ENCODE measurements at regions not wholly inside any gene's neighbourhood (a gene's known extent, or its start where the extent isn't known, plus 50 kb on each side); places are given as distances from the start of the nearest gene placed in this dataset.

DNA sequence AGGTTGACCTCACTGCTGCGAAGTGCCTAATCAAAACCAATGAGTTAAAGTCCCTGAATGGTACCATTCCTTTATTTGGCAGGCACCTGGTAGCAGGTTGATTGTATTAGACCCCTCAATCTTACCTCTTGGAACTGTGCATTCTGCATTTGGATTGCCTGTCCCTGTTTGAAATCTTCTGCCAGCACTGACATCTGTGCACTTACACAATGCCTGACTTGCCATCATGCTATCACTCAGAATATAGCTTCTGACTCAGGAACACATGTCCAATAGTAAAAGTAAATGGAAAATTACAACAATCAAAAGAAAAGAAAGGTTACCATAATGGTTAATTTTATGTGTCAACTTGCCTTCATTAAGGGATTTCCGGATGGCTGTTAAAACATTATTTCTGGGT lies 366.0 kb upstream of the PDGFD start:
- no peak for DNase-seq (ENCODE audit: low spot score)

DNA sequence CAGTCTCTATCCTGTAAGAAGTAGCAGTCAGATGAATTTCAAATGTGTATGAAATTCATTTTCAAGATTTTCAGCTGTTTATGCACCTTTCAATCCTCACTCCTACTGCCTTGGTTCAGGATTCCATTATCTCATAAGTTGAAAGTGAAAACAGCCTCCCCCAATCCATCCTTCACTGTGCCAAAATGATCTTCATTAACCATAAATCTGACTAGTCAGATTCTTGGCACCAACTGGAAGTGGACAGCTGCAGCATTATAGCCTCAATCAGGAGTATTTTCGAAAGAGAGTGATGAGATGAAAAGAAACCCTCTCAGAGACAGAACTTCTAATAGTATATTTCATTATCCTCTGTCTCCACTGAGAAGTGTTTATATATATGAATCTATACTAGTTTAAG lies 365.3 kb upstream of the PDGFD start:
- no peak for DNase-seq (ENCODE audit: low spot score)

DNA sequence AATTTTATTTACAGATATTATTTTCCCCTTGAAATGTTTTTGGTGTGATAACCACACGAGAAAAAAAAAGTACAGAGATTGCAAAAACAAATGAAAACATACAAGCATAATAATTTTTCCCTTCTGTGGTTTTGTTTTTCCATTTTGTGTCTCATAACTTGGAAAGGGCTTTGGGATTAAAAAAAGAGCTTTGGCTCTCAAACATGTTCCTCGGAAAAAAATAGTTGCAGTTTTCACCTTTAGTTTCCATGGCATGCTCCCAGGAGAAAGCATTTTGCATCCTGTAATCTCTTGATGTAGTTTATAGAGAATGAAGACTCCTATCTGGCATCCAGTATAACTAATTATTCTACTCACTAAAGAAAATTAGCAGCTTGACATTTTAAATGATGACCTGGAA lies 362.1 kb upstream of the PDGFD start:
- DNase-seq (ENCODE audit: low spot score), result no peak

- no peak for DNase-seq (ENCODE audit: low spot score)
These were observed 361.5 kb upstream of the PDGFD start for GRCh38 chr11:104525416-104525815.

- no peak for DNase-seq (ENCODE audit: low spot score)
These were observed 360.3 kb upstream of the PDGFD start for GRCh38 chr11:104524254-104524653.

- DNase-seq (ENCODE audit: low spot score), result no peak
These were observed 359.7 kb upstream of the PDGFD start for GRCh38 chr11:104523611-104524010.

- no peak for DNase-seq (ENCODE audit: low spot score)
These were observed 358.7 kb upstream of the PDGFD start for GRCh38 chr11:104522650-104523049.

DNA sequence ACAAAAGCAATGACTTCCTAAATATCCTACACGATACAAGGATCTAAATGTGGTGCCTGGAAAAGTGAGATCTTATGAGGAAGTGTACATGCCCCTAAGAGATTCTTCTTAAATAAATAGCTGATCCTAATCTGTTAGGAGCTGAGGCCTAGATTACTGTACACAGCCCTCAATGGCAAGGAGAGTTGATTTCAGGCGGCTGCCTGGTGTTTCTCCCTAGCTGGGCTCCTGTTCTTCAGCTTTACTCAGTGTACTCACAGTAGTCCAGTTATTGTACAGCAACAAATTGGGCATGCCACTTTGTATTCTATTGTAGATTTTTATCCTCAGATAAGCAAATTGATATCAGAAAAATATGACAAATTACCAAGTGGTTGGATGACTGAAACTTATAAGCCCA lies 358.2 kb upstream of the PDGFD start:
- no peak for DNase-seq (ENCODE audit: low spot score)

DNA sequence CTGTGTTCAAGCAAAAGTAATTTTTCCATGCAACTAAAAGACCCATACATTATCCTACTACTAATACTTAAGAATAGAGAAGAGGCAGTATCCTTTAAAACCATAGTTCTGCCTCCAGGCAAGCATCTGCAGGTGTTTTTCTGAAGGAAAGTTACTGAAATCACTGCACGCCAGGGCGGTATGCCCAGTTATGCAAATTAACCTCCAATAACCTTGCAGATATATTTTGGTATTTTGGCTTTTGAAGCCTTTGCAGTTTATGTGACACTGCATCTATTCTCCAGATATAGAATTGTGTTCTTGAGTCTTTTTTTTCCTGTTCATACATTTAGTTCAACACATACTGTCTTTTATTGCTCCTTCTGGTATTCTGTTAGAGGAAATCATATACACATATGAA lies 346.2 kb upstream of the PDGFD start:
- DNase-seq (ENCODE audit: low spot score), result no peak

DNA sequence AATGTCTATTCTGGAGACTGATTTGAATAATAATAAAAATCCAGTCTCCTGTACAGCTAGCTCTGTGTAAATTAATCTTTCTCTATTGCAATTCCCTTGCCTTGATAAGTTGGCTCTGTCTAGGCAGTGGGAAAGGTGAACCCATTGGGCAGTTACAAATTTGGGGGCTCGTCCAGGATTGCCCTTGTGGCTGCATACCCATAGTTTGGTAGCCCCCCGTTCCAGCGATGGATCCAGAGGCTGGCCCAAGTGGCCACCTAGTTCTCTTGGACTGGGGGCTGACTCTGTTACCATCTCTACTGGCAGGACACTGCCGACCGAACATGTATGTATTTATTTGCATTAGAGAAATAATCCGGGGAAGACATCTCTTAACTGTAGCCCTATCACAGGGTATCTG lies 326.2 kb upstream of the PDGFD start:
- DNase-seq (ENCODE audit: low spot score), result no peak

DNA sequence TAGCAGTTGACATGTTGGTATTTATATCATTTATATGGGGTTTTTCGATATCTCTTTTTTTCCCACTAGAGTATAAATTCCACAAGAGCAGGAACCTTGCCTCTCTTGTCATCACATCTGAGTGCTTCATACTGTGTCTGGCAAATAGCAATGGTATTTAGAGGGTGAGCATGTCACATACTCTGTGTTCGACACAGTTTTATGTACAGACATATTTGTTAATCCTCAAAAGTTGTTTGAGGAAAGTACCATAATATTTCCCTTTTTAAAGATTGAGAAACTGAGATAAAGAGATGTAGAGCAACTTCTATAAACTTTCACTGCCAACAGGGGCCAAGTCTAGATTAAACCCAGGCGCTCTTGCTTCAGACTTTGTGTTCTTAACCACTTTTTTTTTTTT lies 324.6 kb upstream of the PDGFD start:
- DNase-seq (ENCODE audit: low spot score), result no peak

- no peak for DNase-seq (ENCODE audit: low spot score)
These were observed 323.3 kb upstream of the PDGFD start for GRCh38 chr11:104487046-104487806.

DNA sequence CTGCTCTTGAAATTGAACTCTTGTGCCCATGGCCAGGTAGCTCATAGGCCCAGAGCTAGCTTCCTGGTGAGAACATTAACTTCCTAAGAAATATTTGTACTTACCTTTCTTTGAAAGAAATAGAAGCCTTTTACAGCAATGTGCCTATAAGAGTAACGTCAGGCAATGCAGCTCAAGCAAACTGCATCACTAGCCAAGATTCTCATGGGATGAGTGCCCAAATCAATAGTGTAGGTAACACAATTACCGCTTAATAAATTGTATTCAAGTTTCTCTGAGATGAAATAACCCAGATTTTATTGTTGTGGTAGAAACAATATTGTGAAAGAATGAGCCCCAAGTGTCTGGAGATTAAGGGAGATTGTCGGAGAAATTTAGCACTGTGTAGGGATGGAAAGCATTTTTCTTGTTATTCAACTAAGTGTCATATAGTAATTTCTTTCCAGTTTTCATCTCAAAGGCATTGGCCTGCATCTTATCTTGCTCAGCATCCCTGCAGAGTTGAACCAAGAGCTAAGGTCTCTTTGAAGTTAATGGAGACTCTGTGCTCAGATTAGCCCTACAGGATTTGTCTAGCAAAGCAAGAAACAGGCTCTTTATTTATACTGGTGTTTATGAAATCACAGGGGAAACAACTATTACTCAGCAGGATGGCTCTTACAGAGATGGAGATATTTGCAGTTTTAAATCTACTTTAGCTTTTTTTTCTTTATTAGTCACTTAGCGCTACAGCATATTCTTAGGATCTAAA lies 321.0 kb upstream of the PDGFD start:
- DNase-seq (ENCODE audit: low spot score), result no peak

- no peak for DNase-seq (ENCODE audit: low spot score)
These were observed 313.0 kb upstream of the PDGFD start for GRCh38 chr11:104476898-104477297.

- DNase-seq (ENCODE audit: low spot score), result no peak
These were observed 312.5 kb upstream of the PDGFD start for GRCh38 chr11:104476454-104476853.

DNA sequence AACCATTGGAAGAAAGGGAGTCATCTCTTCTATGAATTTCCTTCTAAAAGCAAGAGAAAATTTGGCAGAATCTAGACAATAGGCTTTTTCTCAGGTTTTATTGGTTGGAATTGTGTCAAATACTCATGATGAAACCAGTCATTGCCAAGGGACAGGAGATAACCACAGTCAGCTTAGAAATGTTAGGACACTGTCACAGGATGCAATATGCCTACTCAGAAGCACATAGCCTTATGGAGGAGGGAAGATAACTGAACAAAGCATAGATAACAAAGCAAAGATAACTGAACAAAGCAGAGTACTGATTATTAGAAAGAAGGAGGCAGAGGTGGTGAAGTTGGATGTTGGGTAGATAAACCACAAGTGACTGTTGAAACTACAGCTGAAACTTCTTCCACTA lies 303.5 kb upstream of the PDGFD start:
- DNase-seq (ENCODE audit: low spot score), result no peak

DNA sequence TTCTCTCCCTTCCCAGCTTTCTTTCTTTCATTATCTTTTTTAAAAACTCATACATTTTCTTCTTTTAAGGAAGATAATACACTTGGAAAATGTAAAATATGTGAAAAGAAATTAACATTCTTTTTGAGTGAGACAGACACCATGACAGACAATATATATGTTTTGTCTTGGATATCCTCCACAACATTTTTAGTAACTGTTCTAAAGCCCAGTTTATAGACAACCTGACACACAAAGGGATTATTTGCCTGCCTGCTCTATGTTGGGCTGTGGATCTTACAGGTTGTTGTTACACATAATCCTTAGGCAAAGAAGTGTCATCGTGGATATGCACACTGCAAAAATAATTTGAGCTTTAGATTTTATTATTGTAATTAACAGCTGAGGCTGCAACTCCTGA lies 301.4 kb upstream of the PDGFD start:
- no peak for DNase-seq (ENCODE audit: low spot score)

DNA sequence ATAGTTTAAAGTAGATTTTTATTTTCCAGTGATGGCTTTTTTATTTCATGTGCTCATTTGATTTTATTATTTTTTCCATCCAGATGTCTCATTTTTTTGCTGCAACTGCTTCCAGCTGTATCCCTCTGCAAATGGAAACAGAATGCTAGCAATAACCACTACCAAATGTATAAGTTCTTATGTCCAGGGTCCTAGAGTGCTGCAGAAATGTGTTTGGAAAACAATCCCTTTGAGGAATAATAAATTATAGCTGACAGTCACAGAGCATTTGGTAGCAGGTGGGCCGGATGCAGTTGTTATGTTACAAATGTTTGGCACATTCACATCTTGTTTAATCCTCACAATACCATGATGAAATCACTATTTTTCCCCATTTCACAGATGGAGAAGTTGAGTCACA lies 300.7 kb upstream of the PDGFD start:
- DNase-seq (ENCODE audit: low spot score), result no peak

DNA sequence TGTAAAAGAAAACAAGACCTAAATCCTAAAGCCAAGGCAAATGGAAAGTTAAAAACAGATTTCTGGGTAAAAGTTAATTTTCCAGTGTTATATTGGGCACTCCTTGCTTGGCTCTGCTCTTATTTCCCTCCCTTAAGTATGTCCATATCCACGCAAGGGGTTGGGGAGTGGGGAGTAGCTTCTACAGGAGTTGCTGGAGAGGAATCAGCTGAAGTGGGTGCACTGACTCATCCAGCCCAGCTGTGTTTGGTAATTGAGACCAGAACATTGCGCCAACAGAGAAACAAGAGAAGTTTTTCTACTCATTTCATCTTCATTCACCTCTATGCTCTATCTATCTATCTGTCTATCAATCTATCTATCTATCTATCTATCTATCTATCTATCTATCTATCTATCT lies 298.4 kb upstream of the PDGFD start:
- DNase-seq (ENCODE audit: low spot score), result no peak

DNA sequence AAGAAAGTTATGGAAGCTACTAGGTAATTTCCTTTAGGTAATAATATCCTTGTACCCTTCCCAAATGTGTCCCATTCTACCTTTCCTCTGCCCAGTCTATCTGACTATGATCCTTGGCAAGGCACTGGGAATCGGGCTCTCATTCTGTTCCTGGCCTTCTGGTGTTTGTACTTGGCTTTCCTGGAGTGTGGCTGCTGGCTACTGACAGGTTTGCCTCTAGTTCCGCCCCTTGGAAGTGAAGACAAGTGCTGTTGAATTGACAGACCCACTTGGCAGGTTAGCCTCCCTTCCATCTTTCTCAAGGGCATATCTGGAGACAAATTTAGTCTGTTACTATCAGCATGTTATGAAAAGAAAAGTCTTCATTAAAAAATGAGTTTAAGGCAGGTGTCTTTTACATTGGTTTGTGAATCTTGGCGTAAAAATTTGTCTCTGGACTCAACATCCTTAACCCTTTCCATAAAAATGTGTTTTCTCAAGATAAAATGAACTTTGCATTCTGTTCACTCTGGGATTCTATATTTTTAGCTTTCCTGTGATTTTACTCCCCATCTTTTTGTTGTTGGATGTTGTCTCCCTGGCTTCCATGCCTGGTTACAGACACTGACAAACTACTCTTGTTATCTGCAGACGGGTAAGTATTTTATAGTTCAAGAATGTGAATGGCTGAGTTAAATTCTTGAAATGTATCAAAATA lies 287.4 kb upstream of the PDGFD start:
- DNase-seq (ENCODE audit: low spot score), result no peak

- DNase-seq (ENCODE audit: low spot score), result no peak
These were observed 279.4 kb upstream of the PDGFD start for GRCh38 chr11:104443387-104443786.

GRCh38 chr11:104442321-104442720 lies 278.4 kb upstream of the PDGFD start:
- no peak for DNase-seq (ENCODE audit: low spot score)

DNA sequence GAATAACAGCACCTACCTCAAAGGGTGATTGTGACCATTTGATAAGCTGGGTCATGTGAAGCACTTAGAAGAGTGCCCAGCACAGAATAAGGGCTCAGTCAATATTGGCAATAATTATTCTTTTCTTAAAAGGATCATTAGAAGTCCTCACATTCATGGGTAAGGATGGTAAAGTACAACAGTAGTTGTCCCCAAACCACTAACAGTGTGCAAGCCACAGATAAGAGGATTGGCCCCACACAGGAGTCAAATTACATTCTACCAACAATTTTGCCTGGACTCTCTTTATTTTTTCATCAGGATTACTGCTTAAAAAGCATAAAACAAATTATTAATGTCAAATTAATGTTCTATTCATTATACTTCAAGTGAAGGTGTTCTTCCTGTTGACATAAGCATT lies 271.5 kb upstream of the PDGFD start:
- no peak for DNase-seq (ENCODE audit: low spot score)

Measured in RKO (cell line).